ENCODE measurements at regions not wholly inside any gene's neighbourhood (a gene's known extent, or its start where the extent isn't known, plus 50 kb on each side); places are given as distances from the start of the nearest gene placed in this dataset.
A peak's percentile ranks its signal among the peaks of the same experiment; 100 is the strongest.
"Not testable (repeated sequence)": the region's sequence is repeated elsewhere in the genome, so short reads cannot be mapped to it uniquely, and the experiment has no call there.

DNA sequence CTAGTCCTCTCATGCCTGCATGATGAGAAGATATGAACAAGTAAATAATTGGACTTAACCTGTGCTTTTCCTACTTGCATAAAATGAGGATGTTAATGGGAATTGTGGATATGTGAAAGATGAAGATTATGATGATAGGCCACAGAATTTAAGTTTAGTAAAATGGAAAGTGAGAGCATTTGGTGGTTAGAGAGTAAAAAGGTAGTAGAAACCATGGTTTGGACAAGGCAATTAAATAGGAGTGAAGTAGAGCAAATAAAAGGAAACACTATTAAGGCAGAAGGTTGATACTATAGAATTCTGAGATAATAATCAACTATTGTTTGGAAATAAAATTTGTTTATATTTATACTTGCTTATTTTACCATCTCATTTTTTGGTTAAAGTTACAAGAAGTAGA lies 1162.5 kb downstream of the MRPL39 start:
- DNase-seq: no peak

DNA sequence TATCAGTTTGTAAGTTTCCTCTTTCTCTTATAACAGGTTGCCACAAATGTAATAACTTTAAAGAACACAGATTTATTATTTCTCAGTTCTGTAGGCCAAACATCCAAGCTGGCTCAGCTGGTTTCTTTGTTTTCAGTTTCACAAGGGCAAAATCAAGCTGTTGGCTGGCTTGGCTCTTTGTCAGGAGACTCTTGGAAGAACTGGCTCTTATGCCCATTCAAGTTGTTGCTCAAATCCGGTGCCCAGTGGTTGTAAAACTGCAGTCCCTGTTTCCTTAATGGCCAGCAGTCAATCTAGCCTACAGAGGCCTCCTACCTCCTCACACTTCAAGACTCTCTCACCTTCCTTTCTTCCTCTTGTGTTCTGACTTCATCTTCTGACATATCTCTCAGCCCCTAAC lies 1171.0 kb downstream of the MRPL39 start:
- DNase-seq: no peak

DNA sequence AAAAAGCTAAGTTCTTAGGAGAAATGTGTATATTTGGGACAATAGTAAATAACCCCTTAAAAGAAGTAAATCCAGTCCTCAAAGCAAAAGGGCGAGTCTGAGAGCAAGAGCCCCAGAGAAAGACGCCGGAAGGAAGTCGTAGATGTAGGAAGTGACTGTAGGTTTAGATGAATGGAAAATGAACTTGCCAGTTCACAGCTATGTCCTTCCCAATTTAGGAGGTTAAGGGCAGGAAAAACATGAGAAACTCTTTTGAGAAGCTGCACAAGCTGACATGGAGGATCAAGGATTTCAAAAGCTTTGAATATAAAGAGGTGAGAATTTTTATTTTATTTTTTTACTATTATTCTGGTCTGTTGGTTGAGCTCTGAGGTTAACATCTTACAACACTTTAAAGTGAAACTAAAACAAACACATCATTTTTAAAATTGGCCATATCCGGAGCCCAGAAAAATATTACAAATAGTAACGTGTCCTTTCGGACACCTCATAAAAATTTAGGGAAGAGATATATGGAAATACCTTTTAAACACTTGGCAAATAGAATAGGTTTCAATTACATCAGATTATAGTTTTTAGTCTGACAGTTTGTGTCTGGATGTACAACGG lies 1178.6 kb downstream of the MRPL39 start:
- DNase-seq: peak; percentile 70

GRCh38 chr21:24424776-24425175 lies 1182.5 kb downstream of the MRPL39 start:
- DNase-seq: peak; percentile 72

GRCh38 chr21:24423546-24423945 lies 1183.7 kb downstream of the MRPL39 start:
- DNase-seq: peak; percentile 56

- peak; percentile 52 for DNase-seq
Observed at GRCh38 chr21:24420689-24421088, 1186.6 kb downstream of the MRPL39 start.

DNA sequence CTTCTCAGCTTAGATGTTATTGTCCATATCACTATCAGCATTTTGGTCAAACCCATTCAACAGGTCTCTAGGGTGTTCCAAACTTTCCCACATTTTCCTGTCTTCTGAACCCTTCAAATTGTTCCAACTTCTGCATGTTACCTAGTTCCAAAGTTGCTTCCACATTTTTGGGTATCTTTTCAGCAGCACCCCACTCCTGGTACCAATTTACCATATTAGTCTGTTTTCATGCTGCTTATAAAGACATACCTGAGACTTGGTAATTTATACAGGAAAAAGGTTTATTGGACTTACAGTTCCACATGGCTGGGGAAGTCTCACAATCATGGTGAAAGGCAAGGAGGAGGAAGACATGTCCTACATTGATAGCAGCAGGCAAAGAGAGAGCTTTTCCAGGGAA lies 1187.6 kb downstream of the MRPL39 start:
- DNase-seq: not testable (repeated sequence)

GRCh38 chr21:24418671-24419070 lies 1188.6 kb downstream of the MRPL39 start:
- no peak for DNase-seq

- no peak for DNase-seq
Observed at GRCh38 chr21:24411429-24411828, 1195.9 kb downstream of the MRPL39 start.

DNA sequence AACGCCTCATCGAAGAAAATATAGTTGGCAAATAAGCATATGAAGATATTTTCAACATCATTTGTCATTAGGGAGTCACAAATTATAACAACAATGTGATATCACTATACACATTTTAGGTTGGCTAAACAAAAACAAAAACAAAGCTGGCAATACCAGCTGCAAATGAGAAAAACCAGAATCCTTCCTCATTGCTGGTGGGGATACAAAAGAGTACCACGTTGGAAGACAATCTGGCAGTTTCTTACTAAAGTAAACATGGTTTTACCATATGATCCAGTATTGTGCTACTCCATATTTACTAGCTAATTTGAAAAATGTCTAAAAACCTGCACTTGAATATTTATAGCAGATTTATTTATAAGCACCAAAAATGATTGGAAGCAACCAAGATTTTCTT lies 1204.1 kb downstream of the MRPL39 start:
- DNase-seq: no peak

DNA sequence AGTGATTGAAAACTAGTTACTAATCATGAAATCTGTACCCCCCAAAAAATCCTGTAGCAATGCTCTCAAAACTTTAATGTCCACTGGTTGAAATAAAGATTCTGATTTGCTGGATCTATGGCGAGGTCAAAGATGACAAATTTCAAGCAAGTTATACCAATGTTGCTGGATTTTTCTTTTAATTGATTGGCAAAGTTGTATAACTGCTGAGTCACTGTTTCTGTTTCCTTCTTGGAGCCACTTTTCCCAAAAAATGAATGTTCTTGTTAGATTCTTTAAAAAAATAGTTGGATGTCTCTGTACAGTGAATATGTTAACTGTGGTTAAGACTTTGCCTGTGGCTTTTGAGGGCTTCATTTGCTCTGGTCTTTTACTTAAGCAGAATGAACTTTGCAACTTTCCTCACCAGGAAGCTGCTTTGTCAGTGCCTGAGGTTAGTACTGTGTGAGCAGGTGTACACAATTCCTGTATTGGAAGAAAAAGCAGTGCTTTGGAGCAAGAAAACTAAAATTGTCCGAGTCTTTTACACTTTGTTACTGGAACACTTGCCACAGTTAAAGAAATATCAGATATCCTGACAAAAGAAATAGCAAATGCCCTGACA lies 1211.9 kb downstream of the MRPL39 start:
- no peak for DNase-seq

GRCh38 chr21:24375201-24375600 lies 1232.1 kb downstream of the MRPL39 start:
- DNase-seq: peak; percentile 18

- DNase-seq: no peak
Observed at GRCh38 chr21:24372506-24372905, 1234.8 kb downstream of the MRPL39 start.

DNA sequence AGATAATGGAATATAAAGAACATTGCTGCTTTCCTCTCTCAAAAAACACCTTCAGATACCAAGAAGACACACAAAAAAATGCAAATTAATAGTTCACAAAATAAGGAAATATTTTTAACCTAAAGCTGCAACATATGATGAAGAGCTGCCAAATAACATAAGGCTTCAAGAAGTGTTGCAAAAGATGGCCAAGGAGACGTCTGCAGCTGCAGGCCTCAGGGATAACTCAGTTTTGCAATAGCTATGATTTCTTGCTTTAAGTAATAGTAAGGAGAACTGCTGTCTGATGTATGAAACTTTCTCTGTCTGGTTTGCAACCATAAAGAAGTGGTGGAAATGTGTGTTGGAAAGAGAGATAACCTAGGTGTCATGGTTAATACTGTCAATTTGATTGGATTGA lies 1237.5 kb downstream of the MRPL39 start:
- no peak for DNase-seq

- DNase-seq: no peak
Observed at GRCh38 chr21:24369278-24369677, 1238.0 kb downstream of the MRPL39 start.

DNA sequence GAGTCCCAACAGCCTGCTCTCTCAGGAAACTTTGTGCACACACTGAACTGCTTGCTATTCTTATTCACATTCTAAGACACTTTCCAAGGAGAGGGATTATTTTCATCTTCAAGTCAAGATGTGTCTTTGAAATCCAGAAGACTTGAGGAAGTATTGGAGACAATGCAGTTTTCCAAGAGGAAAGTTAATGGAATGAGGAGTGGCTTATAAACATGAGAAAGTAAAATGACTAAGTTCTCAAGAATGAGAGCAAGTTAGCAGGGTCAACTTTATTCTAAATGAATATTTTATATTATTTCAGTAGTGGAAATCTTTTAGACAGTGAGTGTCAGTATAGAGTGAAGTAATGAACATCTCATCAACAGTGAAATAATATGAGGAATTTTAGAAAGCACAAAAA lies 1239.3 kb downstream of the MRPL39 start:
- no peak for DNase-seq

DNA sequence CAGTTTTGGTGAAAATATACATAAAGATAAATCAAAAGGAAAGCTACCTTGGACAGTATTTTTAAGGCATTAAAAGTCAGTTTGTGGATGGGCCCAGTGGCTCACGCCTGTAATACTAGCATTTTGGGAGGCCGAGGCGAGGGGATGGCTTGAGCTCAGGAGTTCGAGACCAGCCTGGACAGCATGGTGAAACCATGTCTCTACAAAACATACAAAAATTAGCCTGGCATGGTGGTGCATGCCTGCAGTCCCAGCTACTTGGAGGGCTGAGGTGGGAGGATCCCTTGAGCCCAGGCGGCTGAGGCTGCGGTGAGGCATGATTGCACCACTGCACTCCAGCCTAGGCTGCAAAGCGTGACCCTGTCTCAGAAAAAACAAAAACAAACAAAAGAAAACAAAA lies 1253.8 kb downstream of the MRPL39 start:
- DNase-seq: no peak

- no peak for DNase-seq
Observed at GRCh38 chr21:24339406-24339805, 1267.9 kb downstream of the MRPL39 start.

GRCh38 chr21:24336491-24336890 lies 1270.8 kb downstream of the MRPL39 start:
- no peak for DNase-seq

DNA sequence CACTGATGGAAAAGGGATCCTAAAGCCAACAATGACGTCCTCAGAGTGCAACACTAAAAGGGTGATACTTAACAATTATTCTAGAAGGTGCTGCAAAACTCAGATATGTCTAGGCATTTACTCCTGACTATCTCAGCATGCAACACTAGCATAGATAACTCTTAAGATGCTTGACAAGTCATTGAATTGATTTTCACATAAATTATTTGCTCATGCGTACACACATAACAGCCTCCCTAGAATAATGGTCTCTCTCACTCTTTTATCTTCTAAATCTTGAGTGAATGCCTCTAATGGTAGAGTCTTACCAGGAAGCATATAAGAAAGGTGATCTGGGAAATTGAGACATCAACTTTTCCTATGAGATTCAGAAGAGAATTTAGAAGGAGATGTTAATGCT lies 1283.7 kb downstream of the MRPL39 start:
- DNase-seq: no peak

GRCh38 chr21:24316277-24316922 lies 1290.9 kb downstream of the MRPL39 start:
- DNase-seq: no peak

DNA sequence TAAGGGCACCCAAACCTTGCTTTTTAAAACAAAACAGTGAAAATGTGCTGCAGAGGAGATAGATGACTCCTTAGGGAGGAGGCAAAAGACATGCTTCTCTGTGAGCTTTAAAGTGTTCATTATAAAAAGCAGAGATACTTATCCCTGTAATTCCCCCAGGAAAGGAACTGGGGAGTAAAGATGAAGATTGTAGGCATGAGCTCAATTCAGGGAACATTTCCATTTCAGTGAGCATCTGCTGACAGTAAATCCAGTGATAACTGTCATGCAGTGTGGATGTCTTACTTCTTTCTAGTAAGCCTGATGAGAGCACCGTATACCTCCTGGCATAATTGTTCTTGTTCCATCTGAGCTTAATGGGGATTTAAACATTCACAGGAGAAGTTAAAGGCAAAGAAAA lies 1296.5 kb downstream of the MRPL39 start:
- no peak for DNase-seq

DNA sequence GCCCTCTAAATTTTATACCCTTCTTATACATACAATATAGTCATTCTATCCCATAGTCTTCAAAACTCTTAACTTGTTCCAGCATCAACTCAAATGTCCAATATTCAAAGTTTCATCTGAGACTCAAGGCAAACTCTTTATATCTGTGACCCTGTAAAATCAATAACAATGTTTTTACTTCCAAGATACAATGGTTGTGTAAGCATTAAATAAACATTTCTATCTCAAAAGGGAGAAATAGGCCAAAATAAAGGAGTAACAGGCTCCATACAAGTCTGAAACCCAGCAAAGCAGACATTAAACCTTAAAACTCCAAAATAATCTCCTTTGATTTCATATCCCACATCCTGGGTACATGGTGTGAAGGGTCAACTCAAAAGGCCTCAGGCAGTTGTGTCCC lies 1299.1 kb downstream of the MRPL39 start:
- DNase-seq: no peak

- DNase-seq: no peak
Observed at GRCh38 chr21:24302400-24302799, 1304.9 kb downstream of the MRPL39 start.

GRCh38 chr21:24298040-24298439 lies 1309.2 kb downstream of the MRPL39 start:
- DNase-seq: no peak
